Osteoblast (primary cell): ENCODE measurements at regions not wholly inside any gene's neighbourhood (a gene's known extent, or its start where the extent isn't known, plus 50 kb on each side); places are given as distances from the start of the nearest gene placed in this dataset.

Experiments used
- DNase-seq: peaks from one replicate; pipeline ENCODE4 v3.0.0; 2011; ENCODE audit warnings: low spot score, mixed read lengths; ENCODE audit not compliant: insufficient read length; ENCODE audit errors: missing footprints
- H2AFZ ChIP-seq: 2 replicates; pipeline ENCODE4 v1.6.0; 2011; ENCODE audit warnings: mild to moderate bottlenecking, low read length
- H3K27ac ChIP-seq: 2 replicates; pipeline ENCODE4 v1.5.1; 2011; ENCODE audit warnings: mild to moderate bottlenecking, low read depth, low read length, moderate library complexity
- H3K27me3 ChIP-seq: 2 replicates; pipeline ENCODE4 v1.6.0; 2012; ENCODE audit warnings: mild to moderate bottlenecking, control low read depth, inconsistent platforms, low read length, moderate library complexity; ENCODE audit not compliant: insufficient read depth
- H3K36me3 ChIP-seq: 2 replicates; pipeline ENCODE4 v1.5.1; 2011; ENCODE audit warnings: mild to moderate bottlenecking, low read length, control low read depth, moderate library complexity; ENCODE audit not compliant: insufficient read depth
- H3K4me1 ChIP-seq: 2 replicates; pipeline ENCODE4 v1.5.1; 2011; ENCODE audit warnings: mild to moderate bottlenecking, low read length, control low read depth, moderate library complexity; ENCODE audit not compliant: insufficient read depth
- H3K4me2 ChIP-seq: 2 replicates; pipeline ENCODE4 v1.6.0; 2011; ENCODE audit warnings: mild to moderate bottlenecking, low read length; ENCODE audit not compliant: insufficient read depth
- H3K4me3 ChIP-seq: fragments of 200-600 bp; sonication (generic); 3 replicates; pipeline ENCODE4 v1.5.1; 2012; ENCODE audit warnings: mild to moderate bottlenecking, low read length, inconsistent platforms; ENCODE audit not compliant: insufficient read depth
- H3K79me2 ChIP-seq: 2 replicates; pipeline ENCODE4 v1.6.0; 2012; ENCODE audit warnings: mild to moderate bottlenecking, low read length, control low read depth, inconsistent platforms; ENCODE audit not compliant: insufficient read depth
- H3K9me3 ChIP-seq: 2 replicates; pipeline ENCODE4 v1.5.1; 2011; ENCODE audit warnings: low read depth, low read length, control low read depth
- H4K20me1 ChIP-seq: 2 replicates; pipeline ENCODE4 v1.6.0; 2012; ENCODE audit warnings: mild to moderate bottlenecking, low read length, control low read depth; ENCODE audit not compliant: insufficient read depth
- CTCF ChIP-seq: IDR thresholded peaks from 2 replicates; pipeline ENCODE4 v1.5.1; 2011; ENCODE audit warnings: mild to moderate bottlenecking, low read depth, low read length, moderate library complexity; ENCODE audit errors: extremely low read depth

GRCh38 chr4:17332478-17332877 is 179.4 kb downstream of the QDPR start:
- H2AFZ ChIP-seq: no peak overlapping the region

GRCh38 chr4:17329046-17329445 is 182.8 kb downstream of the QDPR start:
- Histone ChIP-seq H3K4me3 (no peak overlapping the region), H3K27ac (no peak overlapping the region), H4K20me1 (no peaks in the 10 kb centered on the region), H3K27me3 (peaks cover 1% of the 10 kb centered on the region), H3K79me2 (no peaks in the 10 kb centered on the region), H3K9me3 (no peaks in the 10 kb centered on the region), H3K4me2 (no peak overlapping the region), H3K36me3 (no peaks in the 10 kb centered on the region), H2AFZ (no peak overlapping the region), H3K4me1 (peaks cover 3% of the 10 kb centered on the region)
- TF ChIP-seq CTCF: no peak
- DNase-seq: no peak

More at GRCh38 chr4:17332478-17332877, 179.4 kb downstream of the QDPR start:
- Histone ChIP-seq H3K9me3 (no peaks in the 10 kb centered on the region), H3K4me3 (no peak overlapping the region), H3K27ac (no peak overlapping the region), H3K4me2 (no peak overlapping the region), H3K27me3 (peaks cover 17% of the 10 kb centered on the region), H3K36me3 (no peaks in the 10 kb centered on the region), H3K79me2 (no peaks in the 10 kb centered on the region), H3K4me1 (no peaks in the 10 kb centered on the region), H4K20me1 (no peaks in the 10 kb centered on the region)
- TF ChIP-seq CTCF: peak; percentile 27
- no peak for DNase-seq

GRCh38 chr4:17328141-17328815 is 183.6 kb downstream of the QDPR start:
- no peaks in the 10 kb centered on the region for H3K79me2 ChIP-seq
- H3K36me3 ChIP-seq: no peaks in the 10 kb centered on the region
- no peak overlapping the region for H3K27ac ChIP-seq
- H2AFZ ChIP-seq: no peak overlapping the region
- DNase-seq: no peak
- H3K4me3 ChIP-seq: no peak overlapping the region
- H3K4me1 ChIP-seq: peaks cover 11% of the 10 kb centered on the region
- no peaks in the 10 kb centered on the region for H4K20me1 ChIP-seq
- no peaks in the 10 kb centered on the region for H3K27me3 ChIP-seq
- no peak overlapping the region for H3K4me2 ChIP-seq
- TF ChIP-seq CTCF: no peak
- no peaks in the 10 kb centered on the region for H3K9me3 ChIP-seq

GRCh38 chr4:17327591-17327990 is 184.3 kb downstream of the QDPR start:
- Histone ChIP-seq H2AFZ (no peak overlapping the region), H4K20me1 (no peaks in the 10 kb centered on the region), H3K27ac (no peak overlapping the region), H3K79me2 (no peaks in the 10 kb centered on the region), H3K9me3 (no peaks in the 10 kb centered on the region), H3K4me2 (no peak overlapping the region), H3K4me3 (no peak overlapping the region), H3K36me3 (no peaks in the 10 kb centered on the region), H3K27me3 (no peaks in the 10 kb centered on the region), H3K4me1 (peaks cover 12% of the 10 kb centered on the region)
- TF ChIP-seq CTCF: no peak
- no peak for DNase-seq
